Femur (tissue), 1 donor: ENCODE measurements at regions not wholly inside any gene's neighbourhood (a gene's known extent, or its start where the extent isn't known, plus 50 kb on each side); places are given as distances from the start of the nearest gene placed in this dataset.

Experiments
- DNase-seq: peaks from one replicate; pipeline ENCODE4 v3.0.0-alpha.2; 2017

DNA sequence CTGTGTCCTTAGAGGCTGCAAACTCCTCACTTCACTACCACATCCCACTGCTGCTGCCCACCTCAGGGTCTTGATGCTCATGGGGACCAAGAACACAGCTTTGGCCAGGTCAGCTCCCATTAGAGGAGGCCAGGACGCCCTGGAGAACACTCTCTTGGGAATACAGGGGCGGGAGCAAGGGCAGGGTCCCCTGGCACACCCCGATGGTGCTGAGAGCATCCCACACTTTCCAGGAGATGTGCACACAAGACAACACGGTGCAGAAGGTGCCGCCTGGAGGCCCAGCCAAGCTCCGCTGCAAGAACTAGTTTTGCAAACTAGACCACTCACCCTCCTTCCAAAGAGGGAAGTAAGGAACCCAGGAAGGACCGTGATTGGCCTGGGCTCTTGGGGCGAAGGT, 304.4 kb upstream of the SALL3 start:
- no peak for DNase-seq

DNA sequence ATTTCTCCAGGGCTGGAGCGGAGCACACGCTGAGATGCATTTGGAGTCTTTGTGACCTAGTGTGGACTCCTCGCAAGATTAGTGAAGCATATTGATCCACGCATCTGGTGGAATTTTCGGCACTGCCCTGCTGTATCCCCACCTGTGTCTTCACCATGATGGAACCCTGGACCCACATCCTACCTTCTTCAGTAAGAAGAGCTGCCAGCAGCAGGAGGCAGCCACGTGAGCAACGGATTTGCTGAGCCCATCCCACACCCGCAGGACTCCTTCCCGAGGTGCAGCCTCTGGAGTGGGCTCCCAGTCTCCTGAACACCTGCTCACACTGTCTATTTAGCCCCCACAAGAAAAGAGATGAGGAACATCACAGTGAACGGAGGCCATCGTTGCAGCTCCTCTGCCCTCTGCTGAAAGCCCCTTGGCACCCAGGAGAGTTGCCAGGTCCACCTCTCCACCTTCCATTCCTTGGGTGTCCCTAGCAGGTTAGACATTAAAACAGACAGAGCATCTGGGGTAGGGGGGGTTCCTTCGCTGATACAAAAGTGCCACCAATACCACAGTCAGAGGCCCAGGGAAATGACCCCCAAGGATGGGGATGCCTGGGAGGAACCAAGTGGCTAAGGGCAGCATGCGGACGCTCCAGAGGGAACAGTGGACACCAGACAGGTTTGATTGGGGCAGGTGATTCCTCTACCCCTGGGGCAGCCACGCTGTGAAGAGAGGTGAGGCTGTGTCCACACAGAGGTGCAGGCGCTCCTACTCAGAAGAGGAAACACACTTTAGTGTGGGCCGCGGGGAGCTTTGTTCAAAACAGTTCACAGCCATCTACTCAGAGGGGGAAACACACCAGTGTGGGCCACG, 302.8 kb upstream of the SALL3 start:
- DNase-seq = no peak

DNA sequence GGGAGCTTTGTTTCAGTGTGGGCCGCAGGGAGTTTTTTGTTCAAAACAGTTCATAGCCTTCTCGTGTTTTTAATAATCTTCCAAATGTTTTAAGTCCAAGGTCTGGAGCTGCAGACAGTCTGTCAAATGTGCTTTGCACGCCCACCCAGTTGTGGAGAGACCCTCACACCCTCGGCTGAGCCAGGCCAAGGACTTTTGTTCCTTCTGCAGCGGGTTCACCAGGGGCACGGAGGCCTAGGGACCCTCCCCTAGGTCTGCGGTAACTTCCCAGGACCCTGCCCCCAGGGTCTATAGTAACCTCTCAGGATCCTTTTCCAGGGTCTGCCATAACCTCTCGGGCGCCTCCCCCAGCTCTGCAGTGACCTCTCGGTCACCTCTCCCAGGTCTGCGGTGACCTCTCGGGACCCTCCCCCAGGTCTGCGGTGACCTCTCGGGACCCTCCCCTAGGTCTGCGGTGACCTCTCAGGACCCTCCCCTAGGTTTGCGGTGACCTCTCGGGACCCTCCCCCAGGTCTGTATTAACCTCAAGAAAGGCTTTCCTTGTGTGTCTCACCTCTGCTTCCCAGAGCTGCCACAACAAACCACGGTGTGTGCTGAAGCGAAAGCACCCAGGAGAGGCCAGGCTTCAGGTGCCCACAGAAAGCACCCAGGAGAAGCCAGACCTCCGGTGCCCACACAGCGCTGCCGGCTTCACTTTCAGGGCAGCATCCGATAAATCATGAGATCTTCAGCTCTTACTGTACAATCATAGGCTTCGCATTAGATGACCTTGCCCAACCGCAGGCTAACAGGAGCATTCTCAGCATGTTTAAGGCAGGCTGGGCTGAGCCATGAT, 301.9 kb upstream of the SALL3 start:
- no peak for DNase-seq

DNA sequence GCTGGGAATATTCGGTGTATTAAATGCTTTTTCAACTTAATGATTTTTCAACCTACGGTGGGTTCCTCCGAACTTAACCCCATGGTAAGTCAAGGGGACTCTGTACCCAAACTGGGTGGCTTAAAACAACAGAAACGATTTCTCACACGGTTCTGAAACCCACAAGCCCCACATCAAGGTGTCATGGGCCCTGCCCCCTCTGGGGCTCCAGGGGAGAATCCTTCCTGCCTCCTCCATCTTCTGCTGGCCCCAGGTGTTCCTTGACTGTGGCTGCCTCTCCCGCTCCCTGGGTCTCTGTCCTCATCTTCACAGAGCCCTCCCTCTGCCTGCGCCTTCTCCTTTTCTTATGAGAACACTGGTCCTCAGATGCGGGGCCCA, 301.3 kb upstream of the SALL3 start:
- no peak for DNase-seq

DNA sequence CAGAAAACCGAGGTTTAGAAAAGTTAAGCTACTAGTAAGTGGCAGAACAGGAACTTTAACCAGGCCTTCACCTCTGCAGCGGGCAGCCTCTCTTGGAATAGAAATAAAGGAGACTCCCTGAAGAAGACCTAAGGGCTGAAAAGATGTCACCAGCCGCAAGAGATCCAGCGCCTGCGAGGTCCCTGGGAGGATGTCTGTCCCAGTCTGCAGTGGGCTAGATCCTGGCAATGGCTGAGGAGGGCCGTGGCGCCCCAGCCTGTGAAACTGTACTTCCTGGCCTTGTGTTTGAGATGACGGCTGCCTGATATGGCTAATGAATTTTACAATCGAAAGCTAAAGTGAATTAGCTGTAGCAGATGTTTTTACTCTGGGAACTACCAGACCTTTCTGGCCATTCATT, 300.6 kb upstream of the SALL3 start:
- no peak for DNase-seq

DNA sequence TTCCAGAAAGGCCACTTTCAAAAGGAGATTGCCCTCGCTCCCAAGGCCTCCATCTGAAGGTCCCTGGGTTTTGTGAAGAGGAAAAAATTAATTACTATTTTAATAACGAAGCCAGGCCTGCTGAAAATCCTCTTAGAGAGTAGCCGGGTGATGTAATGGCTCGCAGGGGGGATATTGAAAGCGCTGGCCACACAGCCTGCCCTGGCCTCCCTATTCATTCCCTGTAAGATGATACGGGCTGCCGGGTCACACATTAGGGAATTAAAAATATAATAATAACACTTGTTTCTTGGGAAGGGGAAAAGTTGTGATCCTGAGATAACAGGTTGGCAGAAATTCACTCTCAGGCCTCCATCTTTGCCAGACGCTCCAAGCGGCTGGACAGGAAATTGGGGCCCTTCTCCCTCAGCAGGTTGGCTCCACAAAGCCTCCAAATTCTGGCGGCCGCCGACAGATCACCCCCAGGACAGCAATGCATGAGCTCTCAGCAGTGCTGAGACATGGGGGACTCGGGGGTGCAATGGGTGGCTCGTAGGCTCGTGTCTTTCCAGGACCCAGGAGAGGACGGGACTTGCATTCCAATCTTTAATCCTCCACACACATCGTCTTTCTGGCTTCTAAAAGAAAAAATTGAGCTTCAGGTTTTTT, 299.9 kb upstream of the SALL3 start:
- DNase-seq = no peak

DNA sequence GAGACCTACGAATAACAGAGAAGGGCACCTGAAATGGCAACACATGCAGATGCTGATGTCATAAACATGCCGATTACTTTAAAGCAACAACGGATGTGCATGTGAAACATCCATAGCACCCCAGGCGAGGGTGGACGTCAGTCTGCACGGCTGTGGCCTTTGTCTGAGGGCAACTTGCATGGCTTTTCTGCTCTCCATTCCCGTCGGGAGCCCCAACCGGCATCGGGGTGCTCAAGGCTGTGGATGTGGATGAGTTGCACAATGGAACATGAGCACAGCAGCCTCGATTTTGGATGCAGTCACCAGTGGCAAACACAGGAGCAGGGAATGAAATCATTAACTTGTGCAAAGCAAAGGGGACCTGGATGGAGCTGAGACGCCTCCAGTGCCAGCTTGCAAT, 298.2 kb upstream of the SALL3 start:
- no peak for DNase-seq

DNA sequence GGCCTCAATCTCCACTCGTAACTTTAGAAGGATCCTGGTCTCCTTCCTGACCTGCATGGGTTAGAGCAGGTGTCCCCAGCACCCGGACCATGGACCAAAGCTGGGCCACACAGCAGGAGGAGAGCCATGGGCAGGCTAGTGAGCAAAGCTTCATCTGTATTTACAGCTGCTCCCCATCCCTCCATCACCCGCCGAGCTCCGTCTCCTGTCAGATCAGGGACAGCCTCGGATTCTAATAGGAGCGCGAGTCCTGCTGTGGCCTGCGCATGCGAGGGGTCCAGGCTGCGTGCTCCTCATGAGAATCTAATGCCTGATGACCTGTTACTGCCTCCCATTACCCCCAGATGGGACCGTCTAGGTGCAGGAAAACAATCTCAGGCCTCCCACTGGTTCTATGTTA, 297.7 kb upstream of the SALL3 start:
- no peak for DNase-seq

DNA sequence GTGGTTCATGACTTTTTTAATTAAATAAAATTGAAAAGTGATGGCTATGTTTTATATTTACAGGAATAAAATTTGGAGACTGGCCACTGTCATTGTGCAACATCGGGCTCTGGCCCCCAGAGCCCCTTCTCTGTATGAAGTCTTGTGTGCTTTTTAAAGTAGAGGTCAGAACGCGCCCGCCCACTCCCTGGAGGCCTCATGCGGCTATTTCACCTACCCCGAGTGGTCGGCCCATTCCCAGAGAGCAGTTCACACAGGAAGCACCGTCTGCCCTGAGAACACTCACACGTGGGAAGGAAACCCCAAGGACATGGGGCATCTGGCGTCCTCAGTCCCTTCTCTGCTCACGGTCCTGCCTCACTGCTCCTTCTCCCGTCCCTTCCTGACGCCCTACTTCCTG, 296.9 kb upstream of the SALL3 start:
- DNase-seq = no peak

DNA sequence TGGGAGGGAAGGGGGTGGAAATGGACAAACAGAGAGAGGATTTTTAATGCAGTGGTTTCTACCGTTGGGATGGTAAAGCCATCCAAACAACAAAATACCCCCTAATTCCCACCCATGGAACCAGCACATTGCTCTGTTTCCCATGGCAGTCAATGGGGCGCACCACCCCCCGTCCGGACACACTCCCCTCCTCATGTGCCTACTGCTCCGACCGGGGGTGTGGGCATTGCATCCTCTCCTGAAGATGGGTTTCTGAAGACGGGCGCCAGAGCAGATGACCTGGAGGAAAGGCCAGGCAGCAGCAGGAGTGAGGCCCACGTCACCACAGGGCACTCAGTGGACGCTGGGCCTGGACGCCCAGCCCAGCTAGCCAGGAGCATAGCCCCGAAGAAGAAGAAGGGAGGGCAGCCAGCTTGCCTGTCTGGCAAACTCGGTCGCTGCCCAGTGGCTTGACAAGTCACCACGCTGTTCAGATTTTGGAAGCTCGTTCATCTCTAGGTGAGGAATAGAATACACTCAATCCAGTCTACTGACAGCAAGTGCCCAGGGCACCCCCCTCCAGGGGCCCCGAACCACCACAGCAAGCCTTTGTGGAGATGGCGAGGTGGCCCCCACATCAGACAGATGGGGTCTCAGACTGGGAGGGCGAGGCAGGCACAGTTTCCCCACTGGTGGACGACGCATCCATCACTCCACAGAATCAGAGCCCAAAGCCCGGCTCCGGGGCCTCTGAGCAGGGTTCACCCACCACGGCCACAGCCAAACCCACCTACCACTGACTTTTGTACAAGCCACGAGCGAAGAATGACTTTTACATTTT, 296.2 kb upstream of the SALL3 start:
- DNase-seq = no peak

DNA sequence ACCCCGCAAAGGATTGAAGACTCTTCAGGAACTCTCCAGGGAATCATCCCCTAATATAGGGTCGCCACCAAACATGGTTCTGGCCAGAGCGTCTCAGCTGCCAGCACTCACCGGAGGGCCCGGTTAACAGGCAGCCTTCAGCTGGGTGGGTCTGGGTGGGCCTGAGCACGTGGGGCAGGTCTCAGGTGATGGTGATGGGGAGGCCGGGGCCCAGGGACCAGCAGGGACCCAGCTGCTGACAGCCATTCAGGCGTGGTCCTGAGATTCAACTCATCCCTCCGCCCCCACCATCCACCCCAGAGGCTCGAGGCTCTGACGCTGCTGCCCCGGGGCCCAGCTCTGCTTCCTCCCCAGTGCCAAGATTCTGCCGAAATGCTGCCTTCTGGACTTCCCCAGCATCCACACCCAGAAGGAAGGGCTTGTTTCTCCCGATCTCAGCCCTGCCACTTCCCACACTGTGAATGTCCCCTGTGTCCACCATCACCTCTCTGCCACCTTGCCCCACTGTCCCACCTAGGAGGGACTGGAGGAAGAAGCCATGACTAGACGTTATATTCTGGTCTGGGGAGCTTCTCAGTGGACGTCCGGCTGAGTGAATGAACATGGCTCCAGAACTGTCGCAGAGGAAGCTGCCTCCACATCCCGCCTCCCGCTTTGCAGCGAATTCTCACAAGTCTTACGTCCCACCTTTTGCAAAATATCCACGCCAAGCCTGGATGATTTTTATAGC, 294.2 kb upstream of the SALL3 start:
- DNase-seq = no peak

DNA sequence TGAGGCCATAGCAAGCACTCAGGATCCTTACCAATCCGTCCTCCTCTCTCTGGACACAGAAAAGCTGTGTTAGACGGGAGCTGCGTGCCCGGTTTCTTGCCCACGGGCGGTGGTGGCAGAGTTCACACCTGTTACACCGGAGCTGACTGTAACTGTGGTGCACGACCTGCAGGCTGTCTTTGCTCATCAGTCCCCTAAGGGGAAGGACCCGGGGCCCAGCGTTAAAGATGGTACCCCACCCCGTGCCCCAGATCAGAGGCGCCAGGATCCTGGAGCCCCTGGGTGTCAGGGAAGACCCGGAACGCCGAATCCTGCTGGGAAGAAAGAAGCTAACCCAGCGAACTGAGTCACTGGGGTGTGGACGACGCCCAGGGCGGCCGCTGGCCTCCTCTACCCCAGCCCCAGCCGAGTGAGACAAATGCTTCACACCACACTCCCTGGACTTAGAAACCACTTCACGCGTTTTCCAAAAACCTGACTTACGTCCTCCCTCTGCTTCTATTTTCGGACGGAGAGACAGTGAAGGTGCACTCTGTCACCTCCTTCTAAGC, 293.6 kb upstream of the SALL3 start:
- no peak for DNase-seq

DNA sequence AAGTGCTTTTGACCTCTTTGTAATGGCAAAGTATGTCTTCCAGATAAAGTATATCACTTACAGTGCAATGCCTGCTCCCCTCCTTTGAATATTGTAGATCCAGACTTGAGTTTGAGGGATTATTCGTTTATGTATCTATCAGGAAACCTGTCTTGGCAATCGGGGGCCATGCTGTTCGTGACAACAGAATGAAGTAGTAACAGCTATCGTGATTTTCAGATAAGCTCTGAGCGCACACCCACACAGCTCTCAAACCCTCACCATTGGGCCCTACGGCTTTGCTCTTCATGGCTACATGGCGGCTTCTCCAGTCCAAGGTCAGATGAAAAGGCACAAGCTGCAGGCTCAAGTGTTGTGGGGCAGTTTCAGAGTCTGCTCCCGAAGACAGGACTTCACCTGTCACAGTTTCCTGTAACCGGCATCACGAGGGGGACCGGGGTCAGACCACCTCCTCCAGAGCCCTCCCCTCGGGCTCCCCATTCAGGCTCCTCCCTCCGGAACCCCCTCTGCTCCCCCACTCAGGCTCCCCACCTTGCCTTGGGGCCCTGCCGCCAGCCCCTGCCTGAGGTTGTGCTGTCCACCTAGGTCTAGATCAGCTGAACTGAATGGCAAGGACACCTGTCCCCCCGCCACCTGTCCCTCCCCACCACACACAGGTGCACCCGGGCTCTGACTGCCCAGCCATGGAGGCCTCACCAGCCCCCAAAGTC, 292.5 kb upstream of the SALL3 start:
- DNase-seq = no peak

DNA sequence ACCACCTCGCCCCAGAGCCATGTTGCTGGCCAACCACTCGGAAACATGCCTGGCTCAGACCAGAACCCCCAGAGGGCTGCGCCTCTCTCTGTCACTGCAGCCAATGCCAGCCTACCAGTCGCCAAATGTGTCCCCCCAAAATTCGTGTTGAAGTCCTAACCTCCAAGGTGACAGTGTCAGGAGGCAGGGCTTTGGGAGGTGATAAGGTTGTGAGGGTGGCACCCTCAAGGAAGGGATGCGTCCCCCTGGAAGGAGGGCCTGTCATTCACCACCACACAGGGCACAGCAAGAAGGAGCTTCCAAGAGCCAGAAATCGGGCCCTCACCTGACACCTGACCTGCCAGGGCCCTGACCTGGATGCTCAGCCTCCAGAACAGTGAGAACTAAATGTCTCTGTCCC, 291.9 kb upstream of the SALL3 start:
- DNase-seq = no peak

DNA sequence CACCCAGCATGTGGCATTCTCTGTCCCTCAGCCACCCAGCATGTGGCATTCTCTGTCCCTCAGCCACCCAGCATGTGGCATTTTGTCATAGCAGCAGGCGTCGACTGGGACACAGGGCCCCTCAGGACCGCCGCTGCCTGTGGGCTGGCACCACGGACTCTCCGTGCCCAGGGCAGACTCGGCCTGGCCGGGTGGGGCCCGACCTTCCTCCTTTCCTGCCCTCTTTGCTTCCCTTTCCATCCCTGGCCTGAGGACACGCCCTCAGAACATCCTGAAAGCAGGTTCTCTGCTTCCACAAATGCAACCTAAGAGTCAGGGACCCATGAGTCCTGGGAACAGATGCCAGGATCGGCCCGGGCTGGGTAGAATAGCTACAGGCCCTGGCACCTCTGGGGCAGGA, 291.4 kb upstream of the SALL3 start:
- no peak for DNase-seq

DNA sequence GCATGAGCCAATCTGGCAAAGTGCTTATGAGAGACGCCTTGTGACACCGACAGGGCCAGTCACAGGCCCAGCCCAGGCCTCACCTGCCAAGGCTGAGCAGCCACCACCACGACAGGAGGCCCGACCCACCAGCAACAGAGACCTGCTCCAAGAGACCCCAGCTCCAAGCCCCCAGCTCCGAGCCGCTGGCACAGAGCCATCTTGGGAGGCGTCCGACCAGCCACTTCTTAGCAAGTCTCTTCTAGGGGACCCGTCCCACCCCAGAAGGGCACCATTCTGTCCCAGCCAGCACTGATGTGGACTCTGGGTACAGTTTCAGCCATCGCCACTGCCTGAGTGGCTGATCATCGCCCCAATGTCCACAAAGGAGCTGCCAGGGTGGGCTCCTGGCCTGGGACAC, 290.7 kb upstream of the SALL3 start:
- DNase-seq = no peak

DNA sequence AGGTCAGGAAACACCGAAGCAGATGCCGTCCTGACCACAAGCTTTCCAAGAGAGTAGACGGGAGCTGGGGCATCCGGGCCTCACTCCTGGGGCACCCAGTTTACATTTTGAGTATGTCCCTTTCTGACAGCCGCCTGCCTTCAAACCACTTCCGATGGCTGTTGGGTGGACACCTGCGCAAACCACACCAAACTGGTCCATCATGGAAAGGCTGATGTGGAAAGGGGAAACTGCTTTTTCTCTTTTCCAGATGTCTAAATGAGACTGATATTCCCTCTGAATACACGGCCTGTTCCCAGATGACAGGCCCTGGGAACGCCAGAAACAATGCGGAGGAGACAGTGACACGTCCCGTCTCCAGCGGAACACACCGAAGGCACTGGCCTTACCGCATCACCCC, 290.0 kb upstream of the SALL3 start:
- DNase-seq = no peak

DNA sequence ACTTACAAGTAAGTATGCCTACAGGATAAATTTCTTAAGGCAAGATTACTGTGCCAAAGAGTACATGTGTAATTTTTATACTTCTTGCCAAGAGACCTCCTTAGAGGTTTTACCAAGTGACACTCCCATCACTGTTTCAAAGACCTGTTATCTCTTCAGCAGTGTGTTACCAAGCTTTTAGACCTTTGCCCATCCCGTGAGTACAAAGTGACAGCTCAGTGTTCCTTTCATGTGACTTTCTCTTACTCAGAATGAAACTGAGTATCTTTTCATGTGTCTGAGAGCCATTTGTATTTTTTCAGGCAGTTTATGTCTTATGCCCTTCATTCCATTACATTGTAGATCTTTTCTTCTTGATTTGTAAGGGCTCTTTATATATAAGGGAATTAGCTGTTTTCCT, 287.5 kb upstream of the SALL3 start:
- DNase-seq = no peak

DNA sequence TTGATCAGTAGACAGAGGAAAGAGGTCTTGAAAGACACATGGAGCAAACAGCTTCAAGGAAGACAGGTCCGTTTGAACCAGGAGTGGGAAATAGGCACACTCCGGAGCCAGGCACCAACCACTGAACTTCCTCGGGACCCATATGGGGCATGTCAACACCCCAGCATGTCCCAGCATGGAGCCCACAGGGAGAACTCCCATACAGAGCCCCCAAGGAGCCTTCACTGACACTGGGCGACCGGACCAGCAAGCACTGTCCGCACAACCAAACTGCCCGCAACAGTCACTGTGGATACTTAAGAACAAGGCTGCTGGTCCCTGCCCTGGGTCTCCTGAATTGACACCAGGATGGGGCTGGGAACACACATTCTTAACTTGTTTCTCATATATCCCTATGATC, 286.2 kb upstream of the SALL3 start:
- DNase-seq = no peak

DNA sequence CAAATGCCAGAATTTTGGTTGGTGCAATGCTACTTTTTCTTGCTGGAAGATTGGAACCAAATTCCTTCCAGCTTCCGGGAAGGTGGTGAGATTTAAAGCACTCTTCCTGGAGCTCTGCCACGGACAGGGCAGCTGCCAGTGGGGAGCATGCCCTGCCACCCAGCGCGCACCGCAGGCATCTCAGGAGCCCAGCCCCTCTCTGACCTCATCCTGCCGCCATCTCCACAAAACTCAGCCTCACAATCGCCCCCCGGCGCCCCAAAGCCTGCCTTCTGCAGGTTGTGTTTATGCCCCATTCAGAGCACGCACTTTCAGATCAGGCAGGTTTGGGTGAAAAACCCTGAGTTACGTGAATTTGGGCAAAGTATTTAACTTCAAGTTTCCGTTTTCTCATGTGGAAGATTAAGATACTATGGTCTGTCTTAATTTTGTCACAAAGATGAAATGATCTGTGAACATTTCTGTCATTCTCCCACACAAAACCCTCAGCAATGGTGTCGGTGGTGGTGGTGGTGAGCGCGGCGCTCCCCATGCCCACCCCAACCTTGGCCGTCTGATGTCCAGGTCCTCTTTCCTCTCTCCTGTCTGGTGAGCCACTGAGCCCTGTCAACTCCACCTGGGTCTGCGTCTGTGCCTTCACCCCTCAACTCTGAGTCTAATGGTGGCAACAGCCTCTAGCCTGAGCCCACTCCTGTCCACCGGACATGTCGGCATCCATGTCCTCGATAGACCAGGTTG, 282.8 kb upstream of the SALL3 start:
- no peak for DNase-seq

DNA sequence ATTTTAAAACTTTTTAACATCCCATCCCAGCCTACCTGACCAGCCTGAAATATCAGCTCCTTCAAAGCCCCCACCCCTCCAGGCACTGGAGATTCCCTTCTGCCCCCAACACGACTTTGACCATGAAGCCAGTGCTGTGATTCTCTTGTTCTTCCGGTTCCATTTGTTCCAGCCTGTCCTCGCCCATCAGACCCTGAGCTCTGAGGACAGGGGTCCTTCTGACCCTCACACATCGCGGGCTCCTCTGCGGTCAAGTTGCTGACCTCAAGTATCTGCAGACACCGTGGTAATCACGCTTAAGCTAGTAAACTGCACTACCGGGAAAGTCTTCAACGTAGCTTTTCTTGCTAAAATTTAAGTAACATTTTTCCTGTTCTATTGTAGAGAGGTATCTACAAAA, 282.2 kb upstream of the SALL3 start:
- no peak for DNase-seq
